H9 (cell line): ENCODE measurements at regions not wholly inside any gene's neighbourhood (a gene's known extent, or its start where the extent isn't known, plus 50 kb on each side); places are given as distances from the start of the nearest gene placed in this dataset.

ENCODE experiments used
- DNase-seq: peaks from one replicate; pipeline ENCODE4 v3.0.0-alpha.2; 2017
- H2AFZ ChIP-seq: one replicate; pipeline ENCODE4 v1.6.1; 2013; ENCODE audit warnings: mild to moderate bottlenecking, low read length, control low read depth, moderate library complexity
- H2AK5ac ChIP-seq: 2 replicates; pipeline ENCODE4 v1.6.1; 2013; ENCODE audit warnings: low read length, control low read depth, mixed read lengths; ENCODE audit not compliant: insufficient read length
- H2BK120ac ChIP-seq: one replicate; pipeline ENCODE4 v1.6.1; 2013; ENCODE audit warnings: low read depth, mild to moderate bottlenecking, low read length, control low read depth, inconsistent platforms; ENCODE audit not compliant: poor library complexity, severe bottlenecking
- H2BK12ac ChIP-seq: 2 replicates; pipeline ENCODE4 v1.6.1; 2013; ENCODE audit warnings: low read length, control low read depth, mixed read lengths, low read depth; ENCODE audit not compliant: insufficient read length
- H2BK15ac ChIP-seq: 2 replicates; pipeline ENCODE4 v1.6.1; 2013; ENCODE audit warnings: low read depth, low read length, control low read depth
- H2BK20ac ChIP-seq: one replicate; pipeline ENCODE4 v1.6.1; 2013; ENCODE audit warnings: low read depth, mild to moderate bottlenecking, low read length, control low read depth, inconsistent platforms; ENCODE audit not compliant: poor library complexity, severe bottlenecking
- H2BK5ac ChIP-seq: 2 replicates; pipeline ENCODE4 v1.6.1; 2013; ENCODE audit warnings: low read length, control low read depth, mixed read lengths; ENCODE audit not compliant: insufficient read length
- H3K14ac ChIP-seq: 2 replicates; pipeline ENCODE4 v1.6.1; 2013; ENCODE audit warnings: low read length, control low read depth; ENCODE audit not compliant: insufficient read depth
- H3K18ac ChIP-seq: 2 replicates; pipeline ENCODE4 v1.6.1; 2013; ENCODE audit warnings: low read depth, mild to moderate bottlenecking, mixed read lengths, low read length, control low read depth; ENCODE audit not compliant: insufficient read length
- H3K23ac ChIP-seq: 2 replicates; pipeline ENCODE4 v1.6.1; 2013; ENCODE audit warnings: low read length, control low read depth, mixed read lengths, low read depth; ENCODE audit not compliant: insufficient read length
- H3K23me2 ChIP-seq: 2 replicates; pipeline ENCODE4 v1.6.1; 2013; ENCODE audit warnings: low read depth, mild to moderate bottlenecking, mixed read lengths, low read length, control low read depth; ENCODE audit not compliant: insufficient read length, poor library complexity, severe bottlenecking
- H3K27ac ChIP-seq: 2 replicates; pipeline ENCODE4 v1.5.1; 2013; ENCODE audit warnings: low read length, control low read depth, mixed read lengths, low read depth; ENCODE audit not compliant: insufficient read length
- H3K27me3 ChIP-seq: 2 replicates; pipeline ENCODE4 v1.6.1; 2013; ENCODE audit warnings: low read length, control low read depth, inconsistent platforms; ENCODE audit not compliant: insufficient read depth
- H3K4ac ChIP-seq: 2 replicates; pipeline ENCODE4 v1.6.1; 2013; ENCODE audit warnings: low read depth, mild to moderate bottlenecking, control low read depth, inconsistent platforms, low read length, moderate library complexity
- H3K4me1 ChIP-seq: 2 replicates; pipeline ENCODE4 v1.6.1; 2013; ENCODE audit warnings: low read length, control low read depth, inconsistent platforms; ENCODE audit not compliant: insufficient read depth
- H3K4me2 ChIP-seq: 2 replicates; pipeline ENCODE4 v1.6.1; 2013; ENCODE audit warnings: low read length, control low read depth, mixed read lengths; ENCODE audit not compliant: insufficient read length, insufficient read depth
- H3K56ac ChIP-seq: 2 replicates; pipeline ENCODE4 v1.6.1; 2013; ENCODE audit warnings: low read depth, mild to moderate bottlenecking, mixed read lengths, low read length, control low read depth; ENCODE audit not compliant: insufficient read length
- H3K79me1 ChIP-seq: 2 replicates; pipeline ENCODE4 v1.6.1; 2013; ENCODE audit warnings: low read depth, mild to moderate bottlenecking, moderate library complexity, low read length, control low read depth, inconsistent platforms; ENCODE audit not compliant: insufficient read depth, poor library complexity, severe bottlenecking
- H3K79me2 ChIP-seq: 2 replicates; pipeline ENCODE4 v1.6.1; 2013; ENCODE audit warnings: low read length, control low read depth, inconsistent platforms; ENCODE audit not compliant: insufficient read depth
- H3K9ac ChIP-seq: 2 replicates; pipeline ENCODE4 v1.6.1; 2013; ENCODE audit warnings: low read length, control low read depth, mixed read lengths; ENCODE audit not compliant: insufficient read length; ENCODE audit errors: extremely low read depth
- H3K9me3 ChIP-seq: one replicate; pipeline ENCODE4 v1.6.1; 2013; ENCODE audit warnings: low read depth, low read length, inconsistent platforms; ENCODE audit not compliant: control insufficient read depth
- H3T11ph ChIP-seq: one replicate; pipeline ENCODE4 v1.6.1; 2013; ENCODE audit warnings: mild to moderate bottlenecking, low read length, control low read depth, inconsistent platforms
- H4K20me1 ChIP-seq: one replicate; pipeline ENCODE4 v1.6.1; 2013; ENCODE audit not compliant: control insufficient read depth, insufficient read length, insufficient read depth
- H4K5ac ChIP-seq: 2 replicates; pipeline ENCODE4 v1.6.1; 2013; ENCODE audit warnings: low read depth, mild to moderate bottlenecking, mixed read lengths, low read length, control low read depth; ENCODE audit not compliant: insufficient read length
- H4K8ac ChIP-seq: replicated peaks from 2 replicates; pipeline ENCODE4 v1.6.1; 2013; ENCODE audit warnings: low read length, control low read depth, mixed read lengths, low read depth; ENCODE audit not compliant: insufficient read length
- H4K91ac ChIP-seq: 2 replicates; pipeline ENCODE4 v1.6.1; 2013; ENCODE audit warnings: low read depth, mild to moderate bottlenecking, moderate library complexity, mixed read lengths, low read length, control low read depth; ENCODE audit not compliant: insufficient read length
- H3K27ac Mint-ChIP-seq, 3 experiments: 2 replicates in 2 of 3; 3 replicates in 1 of 3; pipeline ENCODE4 v1.8.0; 2020 to 2021; ENCODE audit warnings: mixed read lengths in 3 of 3, mild to moderate bottlenecking in 1 of 3, moderate library complexity in 1 of 3
- H3K27me3 Mint-ChIP-seq: 2 replicates; pipeline ENCODE4 v1.8.0; 2021; ENCODE audit warnings: low read depth, mild to moderate bottlenecking, moderate library complexity, mixed read lengths
- H3K36me3 Mint-ChIP-seq, 3 experiments: 2 replicates in 2 of 3; 3 replicates in 1 of 3; pipeline ENCODE4 v1.8.0; 2020 to 2021; ENCODE audit warnings: low read depth in 3 of 3, mixed read lengths in 3 of 3; ENCODE audit not compliant: insufficient read depth in 1 of 3
- H3K4me1 Mint-ChIP-seq, 2 experiments: 2 replicates each; pipeline ENCODE4 v1.8.0; 2020; ENCODE audit warnings: mixed read lengths in 2 of 2
- H3K4me3 Mint-ChIP-seq, 2 experiments: 2 replicates in 1 of 2; 3 replicates in 1 of 2; pipeline ENCODE4 v1.8.0; 2020 to 2021; ENCODE audit warnings: mild to moderate bottlenecking in 2 of 2, mixed read lengths in 2 of 2, moderate library complexity in 1 of 2
- H3K9me3 Mint-ChIP-seq, 2 experiments: 2 replicates in 1 of 2; 3 replicates in 1 of 2; pipeline ENCODE4 v1.8.0; 2020; ENCODE audit warnings: mild to moderate bottlenecking in 2 of 2, mixed read lengths in 2 of 2, moderate library complexity in 1 of 2
- CTCF ChIP-seq: fragments of 200-600 bp; sonication (generic); conservative IDR thresholded peaks from 3 replicates; pipeline ENCODE4 v1.8.0; 2021; ENCODE audit warnings: antibody characterized with exemption, mild to moderate bottlenecking
- WGBS: extraction: QIAGEN DNeasy Blood & Tissue Kit; methylation state at CpG from one replicate; pipeline ENCODE4 v1.1.7; 2013; ENCODE audit warnings: missing lambda C conversion rate, low lambda C conversion rate, mixed read lengths; ENCODE audit not compliant: insufficient read length; ENCODE audit errors: extremely low coverage; 5-methylcytosine and 5-hydroxymethylcytosine counted together

DNA sequence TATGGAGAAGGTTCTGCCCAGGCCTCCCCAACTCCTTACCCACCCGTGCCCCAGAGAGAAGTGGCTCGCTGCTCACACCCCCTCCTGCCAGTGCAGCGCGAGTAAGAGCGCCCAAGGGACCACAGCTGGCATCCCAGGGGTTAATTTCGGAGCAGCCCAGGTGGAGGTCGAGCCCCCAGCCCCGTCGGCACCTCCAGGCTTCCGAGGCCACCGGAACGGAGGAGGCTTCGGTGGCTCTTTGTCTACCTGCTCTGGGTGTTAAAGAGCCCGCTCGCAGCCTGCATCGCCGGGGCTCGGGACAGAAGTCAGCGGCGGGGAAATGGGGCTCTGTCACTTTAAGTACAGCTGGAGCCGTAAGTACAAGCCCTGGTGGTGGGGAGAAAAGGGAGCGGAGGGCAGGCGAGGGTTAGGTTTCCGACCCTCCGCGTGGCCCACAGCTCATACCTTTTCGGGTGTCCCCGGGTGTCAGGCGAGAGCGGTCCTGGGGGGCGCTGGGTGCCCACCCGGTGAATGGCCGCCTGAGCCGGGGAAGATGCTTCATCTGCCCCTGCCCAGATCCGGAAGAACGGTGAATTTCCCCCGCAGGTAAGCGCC is 89.4 kb upstream of the IPO9 start:
- Mint-ChIP-seq H3K27me3 (peaks cover 13% of the 10 kb centered on the region), H3K9me3 (no peaks in the 10 kb centered on the region), H3K27ac (peak overlapping the region; percentile 53 to 77 (median 57); a peak in 4 of 7 replicates), H3K4me1 (peaks cover 67 to 82% of the 10 kb centered on the region in 2 experiments), H3K36me3 (no peaks in the 10 kb centered on the region; a peak in 3 of 7 replicates), H3K4me3 (peak overlapping the region; percentile 91 to 95)
- H3K4ac ChIP-seq, result no peak overlapping the region
- no peak overlapping the region for H2BK15ac ChIP-seq
- no peaks in the 10 kb centered on the region for H3K79me1 ChIP-seq
- no peak overlapping the region for H3T11ph ChIP-seq
- H3K56ac ChIP-seq, result no peak overlapping the region
- no peak overlapping the region for H2BK5ac ChIP-seq
- H3K14ac ChIP-seq, result peak overlapping the region; percentile 89
- H3K27ac ChIP-seq, result no peak overlapping the region
- H3K79me2 ChIP-seq, result no peaks in the 10 kb centered on the region; the same call in 1 of the 2 replicates
- no CpG with 5 or more reads among the region's 38 CpGs for WGBS
- H4K8ac ChIP-seq, result no peak overlapping the region
- peak overlapping the region; percentile 87 for H3K4me2 ChIP-seq
- H2BK120ac ChIP-seq, result no peak overlapping the region
- H2BK12ac ChIP-seq, result no peak overlapping the region
- H2BK20ac ChIP-seq, result no peak overlapping the region
- H4K91ac ChIP-seq, result no peak overlapping the region
- H3K4me1 ChIP-seq, result peaks cover 34% of the 10 kb centered on the region
- no peaks in the 10 kb centered on the region; the same call in 1 of the 2 replicates for H3K27me3 ChIP-seq
- H3K9me3 ChIP-seq, result no peaks in the 10 kb centered on the region
- no peak overlapping the region for H4K5ac ChIP-seq
- TF ChIP-seq CTCF, result no peak; the same call in 2 of the 3 replicates
- no peak overlapping the region for H2AK5ac ChIP-seq
- no peaks in the 10 kb centered on the region for H4K20me1 ChIP-seq
- H3K18ac ChIP-seq, result peak overlapping the region; percentile 80
- peak; percentile 74 for DNase-seq
- peak overlapping the region; percentile 12 for H3K9ac ChIP-seq
- no peak overlapping the region for H2AFZ ChIP-seq
- peaks cover 21% of the 10 kb centered on the region for H3K23me2 ChIP-seq
- no peak overlapping the region for H3K23ac ChIP-seq
